ENCODE measurements at regions not wholly inside any gene's neighbourhood (a gene's known extent, or its start where the extent isn't known, plus 50 kb on each side); places are given as distances from the start of the nearest gene placed in this dataset.

DNA sequence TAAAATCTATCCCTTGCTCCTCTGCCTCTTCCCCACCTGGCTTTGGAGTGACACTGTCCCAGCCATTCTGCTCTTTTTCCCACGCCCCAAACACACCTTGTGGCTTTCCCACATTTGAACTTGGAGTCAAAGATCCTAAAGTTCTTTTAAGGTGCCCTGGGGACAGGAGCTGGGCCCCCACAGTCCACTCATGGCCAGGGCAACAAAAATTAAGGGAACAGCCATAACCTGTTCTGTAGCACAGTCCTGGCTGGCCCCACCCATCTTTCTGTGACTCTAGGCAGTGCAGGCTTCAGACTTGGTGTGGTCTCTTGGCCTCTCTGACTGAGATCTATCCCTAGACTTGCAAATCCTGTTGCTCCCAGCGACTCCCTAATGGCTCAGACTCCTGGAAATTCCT is 143.0 kb upstream of the MAGI3 start:
- 100% methylated on average over 2 of the region's 2 CpGs for WGBS (ENCODE audit: insufficient coverage)
- ChIA-PET POLR2A (interaction anchor here (0.6 kb wide), 1 partner anchor 21 kb away, joined by 3 read pairs; no protein-coding TSS in a partner anchor), CTCF (interaction anchor here (1.0 kb wide), 1 partner anchor 27 kb away, joined by 3 read pairs; no protein-coding TSS in a partner anchor)
- Histone ChIP-seq H3K36me3 (ENCODE audit: control insufficient read depth in 4 of 4, insufficient read depth in 4 of 4, low read length in 3 of 4) (no peaks in the 10 kb centered on the region), H3K27ac (ENCODE audit: insufficient read depth in 1 of 2, low read depth in 1 of 2, low read length in 2 of 2, poor library complexity in 1 of 2, severe bottlenecking in 2 of 2) (no peak overlapping the region), H3K9me3 (ENCODE audit: control extremely low read depth in 1 of 5, control insufficient read depth in 4 of 5, insufficient read depth in 2 of 5, low read depth in 1 of 5, low read length in 4 of 5) (no peaks in the 10 kb centered on the region), H3K4me3 (ENCODE audit: control insufficient read depth in 1 of 7, extremely low read depth in 1 of 7, insufficient read depth in 4 of 7, low read depth in 2 of 7, low read length in 6 of 7) (no peak overlapping the region), H3K27me3 (replicated peaks in 2 of 5; ENCODE audit: control insufficient read depth in 4 of 5, insufficient read depth in 5 of 5, low read length in 4 of 5) (no peaks in the 10 kb centered on the region), H3K4me1 (ENCODE audit: control extremely low read depth in 1 of 4, control insufficient read depth in 4 of 4, insufficient read depth in 4 of 4, low read length in 3 of 4) (no peaks in the 10 kb centered on the region)
- DNase-seq, result no peak

DNA sequence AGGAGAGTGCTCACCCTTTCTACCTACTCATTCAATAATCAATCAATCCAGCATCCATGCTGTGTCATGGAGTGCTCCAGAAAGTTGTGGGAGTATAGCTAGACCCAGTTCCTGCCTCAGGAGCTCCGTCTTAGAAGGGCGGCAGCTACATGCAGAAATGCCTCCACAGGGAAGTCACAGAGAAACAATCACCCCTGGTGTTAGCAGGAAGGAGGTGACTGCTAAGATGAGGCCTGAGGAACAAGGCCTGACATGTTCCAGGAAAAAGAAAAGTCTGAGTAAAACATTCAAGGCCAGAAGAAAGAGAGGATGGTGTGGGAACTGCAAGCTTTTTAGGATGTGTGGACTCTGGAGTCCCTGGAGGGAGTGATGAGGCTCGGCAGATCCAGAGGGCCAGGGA is 142.5 kb upstream of the MAGI3 start:
- DNase-seq, result no peak
- CTCF ChIA-PET, result no interaction called here
- H3K36me3 ChIP-seq (ENCODE audit: control insufficient read depth in 4 of 4, insufficient read depth in 4 of 4, low read length in 3 of 4), result no peaks in the 10 kb centered on the region
- POLR2A ChIA-PET, result interaction anchor here (0.6 kb wide), 1 partner anchor 21 kb away, joined by 3 read pairs; no protein-coding TSS in a partner anchor
- H3K4me1 ChIP-seq (ENCODE audit: control extremely low read depth in 1 of 4, control insufficient read depth in 4 of 4, insufficient read depth in 4 of 4, low read length in 3 of 4), result no peaks in the 10 kb centered on the region
- no peak overlapping the region for H3K27ac ChIP-seq (ENCODE audit: insufficient read depth in 1 of 2, low read depth in 1 of 2, low read length in 2 of 2, poor library complexity in 1 of 2, severe bottlenecking in 2 of 2)
- no peak overlapping the region for H3K4me3 ChIP-seq (ENCODE audit: control insufficient read depth in 1 of 7, extremely low read depth in 1 of 7, insufficient read depth in 4 of 7, low read depth in 2 of 7, low read length in 6 of 7)
- 100% methylated on average over 3 of the region's 3 CpGs for WGBS (ENCODE audit: insufficient coverage)
- H3K9me3 ChIP-seq (ENCODE audit: control extremely low read depth in 1 of 5, control insufficient read depth in 4 of 5, insufficient read depth in 2 of 5, low read depth in 1 of 5, low read length in 4 of 5), result no peaks in the 10 kb centered on the region
- H3K27me3 ChIP-seq (replicated peaks in 2 of 5; ENCODE audit: control insufficient read depth in 4 of 5, insufficient read depth in 5 of 5, low read length in 4 of 5), result no peaks in the 10 kb centered on the region

DNA sequence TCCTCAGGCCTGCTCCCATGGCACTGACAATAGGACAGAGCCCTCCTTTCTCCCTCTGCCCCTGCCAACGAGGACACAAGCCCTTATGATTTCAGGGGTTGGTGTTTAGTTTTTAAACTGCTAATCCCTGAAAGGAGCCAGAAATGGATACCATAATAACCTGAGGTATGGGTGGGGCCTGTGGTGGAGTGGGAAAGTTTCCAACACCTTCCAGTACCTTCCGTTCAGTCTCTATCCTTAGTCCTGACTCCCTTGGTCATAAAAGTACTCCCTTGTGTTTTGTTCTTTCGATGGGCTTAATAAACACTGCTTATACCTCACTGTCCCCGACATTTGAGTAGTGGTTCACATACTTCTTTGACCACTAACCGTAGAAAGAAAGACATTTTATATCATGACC is 141.8 kb upstream of the MAGI3 start:
- Histone ChIP-seq H3K36me3 (ENCODE audit: control insufficient read depth in 4 of 4, insufficient read depth in 4 of 4, low read length in 3 of 4) (no peaks in the 10 kb centered on the region), H3K9me3 (ENCODE audit: control extremely low read depth in 1 of 5, control insufficient read depth in 4 of 5, insufficient read depth in 2 of 5, low read depth in 1 of 5, low read length in 4 of 5) (no peaks in the 10 kb centered on the region), H3K4me3 (ENCODE audit: control insufficient read depth in 1 of 7, extremely low read depth in 1 of 7, insufficient read depth in 4 of 7, low read depth in 2 of 7, low read length in 6 of 7) (no peak overlapping the region), H3K27ac (ENCODE audit: insufficient read depth in 1 of 2, low read depth in 1 of 2, low read length in 2 of 2, poor library complexity in 1 of 2, severe bottlenecking in 2 of 2) (no peak overlapping the region), H3K27me3 (replicated peaks in 2 of 5; ENCODE audit: control insufficient read depth in 4 of 5, insufficient read depth in 5 of 5, low read length in 4 of 5) (peaks cover 0 to 2% (median 0%) of the 10 kb centered on the region in 5 experiments), H3K4me1 (ENCODE audit: control extremely low read depth in 1 of 4, control insufficient read depth in 4 of 4, insufficient read depth in 4 of 4, low read length in 3 of 4) (no peaks in the 10 kb centered on the region)
- CTCF ChIA-PET, result no interaction called here
- 93% methylated on average over 4 of the region's 5 CpGs for WGBS (ENCODE audit: insufficient coverage)
- POLR2A ChIA-PET, result no interaction called here
- DNase-seq, result no peak

GRCh38 chr1:113250161-113250560 is 140.2 kb upstream of the MAGI3 start:
- 95% methylated on average over 4 of the region's 6 CpGs for WGBS (ENCODE audit: insufficient coverage)
- DNase-seq, result no peak
- H3K4me1 ChIP-seq (ENCODE audit: control extremely low read depth in 1 of 4, control insufficient read depth in 4 of 4, insufficient read depth in 4 of 4, low read length in 3 of 4), result no peaks in the 10 kb centered on the region
- H3K27ac ChIP-seq (ENCODE audit: insufficient read depth in 1 of 2, low read depth in 1 of 2, low read length in 2 of 2, poor library complexity in 1 of 2, severe bottlenecking in 2 of 2), result no peak overlapping the region
- H3K36me3 ChIP-seq (ENCODE audit: control insufficient read depth in 4 of 4, insufficient read depth in 4 of 4, low read length in 3 of 4), result no peaks in the 10 kb centered on the region
- POLR2A ChIA-PET, result no interaction called here
- no peaks in the 10 kb centered on the region for H3K9me3 ChIP-seq (ENCODE audit: control extremely low read depth in 1 of 5, control insufficient read depth in 4 of 5, insufficient read depth in 2 of 5, low read depth in 1 of 5, low read length in 4 of 5)
- peaks cover 0 to 2% (median 0%) of the 10 kb centered on the region in 5 experiments for H3K27me3 ChIP-seq (replicated peaks in 2 of 5; ENCODE audit: control insufficient read depth in 4 of 5, insufficient read depth in 5 of 5, low read length in 4 of 5)
- CTCF ChIA-PET, result no interaction called here
- no peak overlapping the region for H3K4me3 ChIP-seq (ENCODE audit: control insufficient read depth in 1 of 7, extremely low read depth in 1 of 7, insufficient read depth in 4 of 7, low read depth in 2 of 7, low read length in 6 of 7)

DNA sequence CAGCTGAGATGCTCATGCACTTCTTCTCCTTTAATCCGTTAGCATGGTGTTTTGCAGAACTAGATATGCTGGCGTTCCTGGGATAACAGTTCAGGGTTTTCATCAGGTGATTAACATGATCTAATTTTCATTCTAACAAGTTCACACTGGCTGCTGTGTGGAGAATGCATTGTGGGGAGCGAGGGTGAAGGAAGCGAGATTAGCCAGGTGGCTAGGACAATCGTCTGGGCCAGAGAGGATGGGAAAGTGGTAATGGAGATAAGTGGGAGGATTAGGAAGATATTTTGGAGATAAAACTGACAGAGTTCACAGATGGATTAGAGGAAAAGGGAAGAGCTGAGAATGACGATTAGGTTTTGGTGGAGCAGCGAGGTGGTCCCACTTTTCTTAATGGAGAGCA is 138.1 kb upstream of the MAGI3 start:
- no peak overlapping the region for H3K4me3 ChIP-seq (ENCODE audit: control insufficient read depth in 1 of 7, extremely low read depth in 1 of 7, insufficient read depth in 4 of 7, low read depth in 2 of 7, low read length in 6 of 7)
- no peak overlapping the region for H3K27ac ChIP-seq (ENCODE audit: insufficient read depth in 1 of 2, low read depth in 1 of 2, low read length in 2 of 2, poor library complexity in 1 of 2, severe bottlenecking in 2 of 2)
- H3K4me1 ChIP-seq (ENCODE audit: control extremely low read depth in 1 of 4, control insufficient read depth in 4 of 4, insufficient read depth in 4 of 4, low read length in 3 of 4), result no peaks in the 10 kb centered on the region
- ChIA-PET CTCF (no interaction called here), POLR2A (no interaction called here)
- H3K9me3 ChIP-seq (ENCODE audit: control extremely low read depth in 1 of 5, control insufficient read depth in 4 of 5, insufficient read depth in 2 of 5, low read depth in 1 of 5, low read length in 4 of 5), result no peaks in the 10 kb centered on the region
- 92% methylated on average over 6 of the region's 7 CpGs for WGBS (ENCODE audit: insufficient coverage)
- no peak for DNase-seq
- H3K27me3 ChIP-seq (replicated peaks in 2 of 5; ENCODE audit: control insufficient read depth in 4 of 5, insufficient read depth in 5 of 5, low read length in 4 of 5), result peaks cover 0 to 5% (median 0%) of the 10 kb centered on the region in 5 experiments
- H3K36me3 ChIP-seq (ENCODE audit: control insufficient read depth in 4 of 4, insufficient read depth in 4 of 4, low read length in 3 of 4), result no peaks in the 10 kb centered on the region

DNA sequence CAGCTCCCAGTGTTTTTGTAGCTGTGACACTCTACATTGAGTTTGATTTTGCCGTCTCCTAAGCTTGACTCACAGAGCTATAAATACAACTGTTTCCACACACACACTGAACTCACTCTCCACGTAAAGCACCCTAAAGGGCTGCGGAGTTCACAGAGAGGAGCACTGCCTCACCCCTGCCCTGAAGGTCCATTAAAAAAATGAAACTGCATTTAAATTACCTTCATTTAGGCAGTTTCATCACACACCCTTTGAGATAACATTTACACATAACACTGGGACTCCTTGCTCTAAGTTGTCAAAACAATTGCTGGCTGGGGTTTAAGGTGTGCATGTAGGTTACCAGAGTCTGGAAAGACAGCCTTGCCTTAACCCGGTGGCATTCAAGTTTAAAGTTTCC is 137.1 kb upstream of the MAGI3 start:
- Histone ChIP-seq H3K4me3 (ENCODE audit: control insufficient read depth in 1 of 7, extremely low read depth in 1 of 7, insufficient read depth in 4 of 7, low read depth in 2 of 7, low read length in 6 of 7) (no peak overlapping the region), H3K9me3 (ENCODE audit: control extremely low read depth in 1 of 5, control insufficient read depth in 4 of 5, insufficient read depth in 2 of 5, low read depth in 1 of 5, low read length in 4 of 5) (no peaks in the 10 kb centered on the region), H3K27ac (ENCODE audit: insufficient read depth in 1 of 2, low read depth in 1 of 2, low read length in 2 of 2, poor library complexity in 1 of 2, severe bottlenecking in 2 of 2) (no peak overlapping the region), H3K4me1 (ENCODE audit: control extremely low read depth in 1 of 4, control insufficient read depth in 4 of 4, insufficient read depth in 4 of 4, low read length in 3 of 4) (no peaks in the 10 kb centered on the region), H3K27me3 (replicated peaks in 2 of 5; ENCODE audit: control insufficient read depth in 4 of 5, insufficient read depth in 5 of 5, low read length in 4 of 5) (peaks cover 0 to 5% (median 0%) of the 10 kb centered on the region in 5 experiments), H3K36me3 (ENCODE audit: control insufficient read depth in 4 of 4, insufficient read depth in 4 of 4, low read length in 3 of 4) (no peaks in the 10 kb centered on the region)
- ChIA-PET POLR2A (no interaction called here), CTCF (no interaction called here)
- no peak for DNase-seq
- 100% methylated on average over 4 of the region's 4 CpGs for WGBS (ENCODE audit: insufficient coverage)

DNA sequence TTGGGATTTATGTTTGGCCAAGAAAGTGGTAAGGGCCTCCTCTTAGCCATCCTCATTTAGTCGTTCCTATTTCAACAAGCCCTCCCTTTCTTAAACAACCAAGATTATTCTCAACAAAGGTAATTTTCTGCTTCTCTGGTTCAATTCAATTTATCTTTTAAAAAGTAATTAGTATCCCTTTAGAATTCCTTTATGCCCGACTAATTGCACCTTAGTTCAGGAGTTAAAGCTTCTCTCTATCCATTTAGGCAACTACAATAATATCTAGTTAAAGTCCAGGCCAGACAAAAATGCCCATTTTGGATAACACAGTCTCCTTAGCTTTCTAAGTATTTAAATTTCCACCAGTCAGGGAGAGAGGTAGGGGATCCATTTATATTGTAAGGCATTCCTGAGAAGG is 136.7 kb upstream of the MAGI3 start:
- Histone ChIP-seq H3K4me1 (ENCODE audit: control extremely low read depth in 1 of 4, control insufficient read depth in 4 of 4, insufficient read depth in 4 of 4, low read length in 3 of 4) (no peaks in the 10 kb centered on the region), H3K27me3 (replicated peaks in 2 of 5; ENCODE audit: control insufficient read depth in 4 of 5, insufficient read depth in 5 of 5, low read length in 4 of 5) (peaks cover 0 to 7% (median 0%) of the 10 kb centered on the region in 5 experiments), H3K36me3 (ENCODE audit: control insufficient read depth in 4 of 4, insufficient read depth in 4 of 4, low read length in 3 of 4) (no peaks in the 10 kb centered on the region), H3K4me3 (ENCODE audit: control insufficient read depth in 1 of 7, extremely low read depth in 1 of 7, insufficient read depth in 4 of 7, low read depth in 2 of 7, low read length in 6 of 7) (no peak overlapping the region), H3K9me3 (ENCODE audit: control extremely low read depth in 1 of 5, control insufficient read depth in 4 of 5, insufficient read depth in 2 of 5, low read depth in 1 of 5, low read length in 4 of 5) (no peaks in the 10 kb centered on the region), H3K27ac (ENCODE audit: insufficient read depth in 1 of 2, low read depth in 1 of 2, low read length in 2 of 2, poor library complexity in 1 of 2, severe bottlenecking in 2 of 2) (no peak overlapping the region)
- ChIA-PET CTCF (no interaction called here), POLR2A (no interaction called here)
- no peak for DNase-seq
- 92% methylated on average over 2 of the region's 2 CpGs for WGBS (ENCODE audit: insufficient coverage)

All from common myeloid progenitor, CD34-positive (primary cell).